NK-92 treated with Interleukin-12 subunit alpha and Interleukin-12 subunit beta, amount 100 ng/mL, for 24 hours (cell line): ENCODE measurements at regions not wholly inside any gene's neighbourhood (a gene's known extent, or its start where the extent isn't known, plus 50 kb on each side); places are given as distances from the start of the nearest gene placed in this dataset.
"Not testable (repeated sequence)": the region's sequence is repeated elsewhere in the genome, so short reads cannot be mapped to it uniquely, and the experiment has no call there.

Source experiments
- DNase-seq: peaks from one replicate; lab custom pipeline; 2025; lab: John Stamatoyannopoulos, UW

- DNase-seq = no peak
Observed at GRCh38 chr9:13814647-13815400, 499.1 kb downstream of the NFIB start.

- DNase-seq = no peak
Observed at GRCh38 chr9:13811876-13812275, 502.1 kb downstream of the NFIB start.

GRCh38 chr9:13810510-13810909 lies 503.4 kb downstream of the NFIB start:
- no peak for DNase-seq

DNA sequence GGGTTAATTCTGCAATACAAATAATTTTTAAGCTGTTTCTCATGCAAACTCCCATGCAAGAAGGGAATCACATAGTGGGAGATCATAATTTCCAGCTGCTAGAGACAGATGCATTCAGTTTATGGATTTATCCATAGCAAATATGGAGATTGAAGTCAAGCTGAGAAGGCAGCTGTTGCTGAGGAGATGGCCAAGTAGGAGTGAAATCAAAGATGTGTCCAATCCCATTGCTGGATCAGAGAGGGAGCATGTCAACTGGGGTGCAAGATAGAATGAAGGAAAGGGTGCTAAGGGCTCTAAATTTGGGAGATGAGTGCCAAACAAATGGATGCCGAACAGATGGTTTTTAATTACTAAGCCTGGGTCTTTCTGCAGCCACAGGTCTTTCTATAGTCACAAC lies 504.5 kb downstream of the NFIB start:
- no peak for DNase-seq

- DNase-seq = no peak
Observed at GRCh38 chr9:13807118-13807517, 506.8 kb downstream of the NFIB start.

- DNase-seq = no peak
Observed at GRCh38 chr9:13806714-13807113, 507.2 kb downstream of the NFIB start.

DNA sequence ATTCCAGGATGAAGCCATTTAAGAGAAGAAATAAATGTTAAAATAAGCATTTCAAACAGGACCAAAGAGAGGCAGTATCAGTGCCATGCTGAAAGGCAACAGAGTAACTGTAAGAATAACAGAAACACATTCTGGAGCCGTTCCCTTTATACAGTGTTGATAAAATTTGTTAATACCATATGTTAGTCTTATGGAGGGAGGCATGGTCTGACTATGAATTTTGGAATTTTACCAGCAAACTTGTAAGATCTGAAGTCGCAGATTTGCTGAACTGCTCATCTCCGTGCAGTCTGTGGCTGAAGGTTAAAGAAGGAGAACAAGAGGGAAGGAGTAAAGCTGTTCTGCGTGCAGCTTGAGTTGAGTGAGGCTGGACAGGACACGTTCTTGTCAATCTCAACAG lies 508.4 kb downstream of the NFIB start:
- DNase-seq = no peak

DNA sequence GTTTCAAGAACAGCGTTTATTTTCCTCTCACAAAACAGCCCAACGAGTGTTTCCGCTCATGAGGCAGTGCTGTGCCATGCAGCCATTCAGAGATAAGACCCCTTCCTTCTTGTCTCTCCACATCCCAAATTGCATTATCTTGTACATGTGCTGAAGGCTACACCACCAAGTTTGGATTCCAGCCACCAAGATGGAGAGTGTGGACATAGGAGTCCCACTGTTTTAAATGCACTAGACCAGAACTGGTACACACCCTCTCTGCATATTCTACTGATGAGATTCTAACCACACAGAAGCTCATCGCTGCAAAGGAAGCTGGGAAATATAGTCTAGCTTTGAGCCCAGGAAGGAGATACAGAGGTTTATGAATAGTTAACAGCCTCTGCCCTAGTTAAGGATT lies 509.4 kb downstream of the NFIB start:
- DNase-seq = no peak

- DNase-seq = no peak
Observed at GRCh38 chr9:13800776-13801175, 513.2 kb downstream of the NFIB start.

- not testable (repeated sequence) for DNase-seq
Observed at GRCh38 chr9:13797701-13798100, 516.2 kb downstream of the NFIB start.

DNA sequence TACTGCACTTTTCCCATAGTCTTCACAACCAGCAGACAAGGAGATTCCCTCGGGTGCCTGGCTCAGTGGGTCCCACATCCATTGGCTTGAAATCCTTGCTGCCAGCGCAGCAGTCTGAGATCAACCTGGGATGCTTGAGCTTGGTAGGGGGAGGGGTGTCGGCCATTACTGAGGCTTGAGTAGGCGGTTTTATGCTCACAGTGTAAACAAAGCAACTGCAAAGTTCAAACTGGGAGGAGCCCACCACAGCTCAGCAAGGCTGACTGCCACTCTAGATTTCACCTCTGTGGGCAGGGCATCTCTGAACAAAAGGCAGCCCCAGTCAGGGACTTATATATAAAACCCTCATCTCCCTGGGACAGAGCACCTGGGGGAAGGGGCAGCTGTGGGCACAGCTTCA lies 512.3 kb upstream of the MPDZ start:
- no peak for DNase-seq

GRCh38 chr9:13790055-13790454 lies 510.6 kb upstream of the MPDZ start:
- DNase-seq = no peak

- no peak for DNase-seq
Observed at GRCh38 chr9:13787234-13787833, 507.8 kb upstream of the MPDZ start.

GRCh38 chr9:13786711-13787110 lies 507.2 kb upstream of the MPDZ start:
- no peak for DNase-seq

GRCh38 chr9:13786131-13786530 lies 506.6 kb upstream of the MPDZ start:
- DNase-seq = no peak

- DNase-seq = no peak
Observed at GRCh38 chr9:13779106-13779505, 499.6 kb upstream of the MPDZ start.

GRCh38 chr9:13778631-13779030 lies 499.1 kb upstream of the MPDZ start:
- no peak for DNase-seq

- no peak for DNase-seq
Observed at GRCh38 chr9:13770956-13771355, 491.5 kb upstream of the MPDZ start.

DNA sequence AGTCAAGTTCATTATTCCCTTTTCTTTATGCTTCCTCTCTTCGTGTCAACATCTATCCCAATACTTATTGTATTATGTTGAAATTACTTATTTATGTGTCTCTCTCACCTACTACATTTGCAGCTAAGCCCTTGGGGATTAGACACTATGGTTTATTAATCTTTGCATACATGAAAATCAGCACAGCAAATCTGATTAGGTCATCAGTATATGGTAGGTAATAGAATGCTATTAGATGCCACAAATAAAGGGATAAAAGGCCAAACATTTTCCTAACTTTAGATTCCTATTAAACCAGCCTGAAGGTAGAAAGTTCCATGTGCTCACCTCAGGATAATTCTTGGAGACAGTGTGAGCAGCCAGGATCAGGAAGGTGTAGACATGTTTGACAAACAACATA lies 490.1 kb upstream of the MPDZ start:
- DNase-seq = no peak

DNA sequence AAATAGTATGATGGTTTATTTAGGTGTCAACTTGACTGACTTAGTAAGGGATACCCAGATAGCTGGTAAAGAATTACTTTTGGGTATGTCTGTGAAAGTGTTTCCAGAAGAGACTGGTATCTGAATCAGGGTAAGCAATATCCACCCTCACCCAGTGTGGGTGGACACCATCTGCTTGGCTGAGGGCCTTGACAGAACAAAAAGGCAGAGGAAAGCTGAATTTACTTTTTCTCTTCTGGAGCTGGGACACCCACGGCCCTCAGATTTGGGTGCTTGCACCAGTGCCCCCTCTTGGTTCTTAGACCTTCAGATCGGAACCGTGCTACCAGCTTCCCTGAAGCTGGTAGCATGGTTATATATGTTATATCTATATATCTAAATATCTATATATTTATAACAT lies 489.5 kb upstream of the MPDZ start:
- no peak for DNase-seq

DNA sequence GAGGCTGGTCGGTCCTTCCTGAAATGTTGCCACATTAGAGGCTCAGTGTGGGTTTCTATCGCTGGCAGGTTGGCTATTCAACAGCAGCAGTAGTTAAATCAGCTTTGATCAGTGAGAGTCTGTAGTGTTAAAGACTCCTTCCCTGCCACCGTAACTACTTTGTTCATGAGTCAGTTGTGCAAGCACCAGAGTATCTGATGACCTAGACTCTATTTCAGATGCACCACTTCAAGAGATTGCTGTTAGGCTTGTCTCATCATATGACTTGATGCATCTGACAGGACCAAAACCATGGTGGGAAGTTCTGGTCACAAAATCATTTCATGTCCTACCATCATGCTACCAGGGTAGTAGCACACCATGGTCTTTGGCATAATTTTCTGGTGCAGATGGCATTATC lies 482.7 kb upstream of the MPDZ start:
- DNase-seq = no peak

DNA sequence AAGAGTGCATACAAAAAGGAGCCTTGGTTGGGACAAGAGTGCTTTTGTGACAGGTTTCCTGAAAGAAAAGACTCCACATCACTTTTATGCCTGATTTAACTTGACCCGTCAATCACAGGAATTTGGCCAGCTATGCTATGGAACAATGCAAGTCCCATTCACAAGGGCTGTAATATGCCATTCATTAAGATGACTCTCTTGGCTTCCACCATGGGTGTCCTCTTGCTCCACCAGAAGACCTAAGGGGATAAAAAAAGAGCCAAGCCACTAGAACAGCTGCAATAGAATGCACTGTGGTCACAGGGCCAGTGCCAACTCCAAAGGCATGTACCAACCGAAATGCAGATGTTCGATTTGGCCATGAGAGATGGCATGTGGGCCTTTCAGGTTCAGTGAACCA lies 480.1 kb upstream of the MPDZ start:
- no peak for DNase-seq

- no peak for DNase-seq
Observed at GRCh38 chr9:13758936-13759335, 479.4 kb upstream of the MPDZ start.

GRCh38 chr9:13756943-13757342 lies 477.5 kb upstream of the MPDZ start:
- DNase-seq = no peak
